Fibroblast of skin of abdomen (primary cell): ENCODE measurements at regions not wholly inside any gene's neighbourhood (a gene's known extent, or its start where the extent isn't known, plus 50 kb on each side); places are given as distances from the start of the nearest gene placed in this dataset.

Source experiments
- DNase-seq: peaks from one replicate; pipeline ENCODE4 v3.0.0-alpha.2; 2013

- DNase-seq: no peak
These were observed 129.0 kb downstream of the SYF2 start for GRCh38 chr1:25103164-25103795.

DNA sequence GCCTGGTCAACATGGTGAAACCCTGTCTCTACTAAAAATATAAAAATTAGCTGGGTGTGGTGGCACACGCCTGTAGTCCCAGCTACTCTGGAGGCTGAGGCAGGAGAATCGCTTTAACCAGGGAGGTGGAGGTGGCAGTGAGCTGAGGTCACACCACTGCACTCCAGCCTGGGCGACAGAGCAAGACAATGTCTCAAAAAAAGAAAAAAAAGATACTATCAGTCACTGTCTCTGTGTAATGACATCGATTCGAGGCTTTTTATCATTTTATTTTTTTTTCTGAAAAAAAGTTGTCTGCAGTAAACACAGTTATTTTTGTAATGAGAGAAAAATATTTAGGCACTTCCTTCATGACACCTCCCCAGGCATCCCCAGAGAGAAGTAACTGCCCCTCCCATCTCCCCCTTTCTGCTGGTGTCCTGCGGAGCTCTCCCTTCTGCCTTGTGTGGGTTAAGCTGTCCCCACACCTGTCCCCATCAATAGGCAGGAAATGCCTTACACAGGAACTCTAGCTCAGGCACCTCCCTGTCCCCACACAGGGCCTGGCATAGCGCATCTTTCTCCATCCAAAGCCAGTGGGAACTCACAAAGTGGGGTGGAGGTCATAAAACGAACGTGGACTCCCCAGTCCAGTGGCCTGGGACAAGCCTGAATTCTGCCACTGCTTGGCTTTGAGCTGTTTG lies 132.0 kb downstream of the SYF2 start:
- DNase-seq: no peak

GRCh38 chr1:25099343-25099951 lies 132.9 kb downstream of the SYF2 start:
- DNase-seq: no peak

DNA sequence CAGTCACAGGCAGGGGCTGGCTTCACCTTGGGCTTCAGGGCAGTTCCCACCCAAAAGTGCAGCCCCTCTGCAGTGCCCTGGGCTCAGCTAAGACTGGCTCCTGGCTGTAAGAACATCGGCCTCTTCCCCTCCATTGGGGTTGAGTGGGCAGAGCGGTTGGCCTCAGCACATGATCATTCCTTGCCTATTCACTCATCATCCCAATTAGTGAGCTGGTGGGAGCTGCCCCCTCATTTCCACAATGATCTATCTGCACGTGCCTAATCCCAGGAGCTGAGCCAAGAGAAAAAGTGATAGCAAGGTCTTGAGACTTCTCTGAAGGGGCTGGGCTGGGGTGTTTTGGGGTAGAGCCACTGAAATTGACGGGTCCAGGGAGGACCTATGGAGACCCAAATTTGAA lies 133.6 kb downstream of the SYF2 start:
- DNase-seq: no peak

DNA sequence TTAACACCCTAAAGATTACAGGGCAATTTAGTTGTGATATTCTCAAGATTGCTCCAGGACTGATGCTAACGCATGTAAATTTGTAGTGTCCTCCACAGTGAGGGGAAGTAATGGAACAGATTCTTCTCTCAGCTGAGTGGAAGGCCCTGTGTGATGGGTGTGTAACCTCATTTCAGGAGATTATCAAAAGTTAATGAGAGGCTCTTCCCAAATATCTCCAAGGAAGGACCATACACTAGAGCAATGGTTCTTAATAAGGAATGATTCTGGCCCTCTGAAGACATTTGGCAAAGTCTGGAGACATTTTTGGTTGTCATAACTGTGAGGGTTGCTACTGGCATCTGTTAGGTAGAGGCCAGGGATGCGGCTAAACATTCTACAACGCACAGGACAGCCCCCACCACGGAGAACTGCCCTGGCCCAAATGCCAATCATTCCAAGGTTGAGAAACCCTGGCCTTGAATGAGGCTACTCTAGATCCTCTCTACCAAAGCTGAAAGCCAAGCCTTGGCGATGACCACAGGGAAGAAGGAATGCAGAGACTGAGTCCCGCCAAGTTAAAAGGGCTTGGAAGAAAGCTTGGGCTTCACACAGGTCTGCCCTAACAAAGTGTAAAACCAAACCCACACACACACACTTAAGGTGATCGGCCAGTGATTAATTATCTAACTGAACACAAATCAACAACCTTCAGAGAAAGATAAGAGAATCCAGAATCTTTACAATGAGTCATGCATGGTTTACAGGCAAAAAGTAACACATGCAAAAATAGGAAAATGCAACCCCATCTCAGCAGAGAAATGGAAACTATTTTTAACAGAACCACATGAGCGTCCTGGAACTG lies 135.8 kb downstream of the SYF2 start:
- peak; percentile 15 for DNase-seq

DNA sequence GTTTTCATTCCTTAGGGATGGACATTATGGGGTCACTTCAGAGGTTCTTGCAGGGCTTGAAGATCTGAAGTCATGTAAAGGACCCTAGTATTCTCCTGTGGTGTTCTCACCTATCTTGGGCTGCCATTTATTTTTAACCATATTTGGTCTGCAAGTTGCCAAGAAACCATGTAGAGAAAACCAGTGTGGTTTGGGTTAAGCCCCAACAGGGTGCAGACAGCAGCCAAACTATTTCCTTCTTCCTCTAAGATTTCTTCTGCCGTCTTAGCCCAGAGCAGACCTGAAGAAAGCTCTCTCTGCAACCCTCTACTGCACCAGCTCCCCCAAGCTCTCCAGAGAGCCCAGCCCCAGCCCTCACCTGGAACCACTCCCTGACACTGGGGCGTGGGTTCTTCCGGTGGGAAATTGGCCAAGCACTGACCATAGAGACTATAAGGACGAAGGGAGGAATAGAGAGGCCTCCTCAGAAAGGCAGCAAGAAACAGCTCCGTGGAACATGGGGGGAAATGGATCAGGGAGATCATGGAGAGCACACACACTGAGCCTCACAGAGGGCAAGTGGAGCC lies 136.6 kb downstream of the SYF2 start:
- DNase-seq: no peak

DNA sequence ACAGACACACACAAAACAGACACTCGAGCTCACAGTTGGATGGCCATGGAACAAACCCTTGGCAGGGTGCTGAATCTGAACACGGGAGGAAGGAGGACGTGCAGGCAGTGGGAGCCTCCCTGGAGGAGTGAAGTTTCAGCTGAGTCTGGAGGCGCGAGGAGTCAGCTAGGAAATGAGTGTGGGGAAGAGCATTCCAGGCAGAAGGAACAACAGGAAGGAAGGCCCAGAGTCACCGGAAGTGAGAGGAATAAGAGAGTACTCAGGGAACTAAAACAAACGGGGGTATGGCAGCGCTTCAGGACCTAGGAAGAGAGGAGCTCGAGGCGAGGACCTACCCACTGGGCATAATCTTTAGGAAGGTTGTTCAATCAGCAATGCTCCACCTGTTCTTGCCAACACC lies 137.3 kb downstream of the SYF2 start:
- no peak for DNase-seq

DNA sequence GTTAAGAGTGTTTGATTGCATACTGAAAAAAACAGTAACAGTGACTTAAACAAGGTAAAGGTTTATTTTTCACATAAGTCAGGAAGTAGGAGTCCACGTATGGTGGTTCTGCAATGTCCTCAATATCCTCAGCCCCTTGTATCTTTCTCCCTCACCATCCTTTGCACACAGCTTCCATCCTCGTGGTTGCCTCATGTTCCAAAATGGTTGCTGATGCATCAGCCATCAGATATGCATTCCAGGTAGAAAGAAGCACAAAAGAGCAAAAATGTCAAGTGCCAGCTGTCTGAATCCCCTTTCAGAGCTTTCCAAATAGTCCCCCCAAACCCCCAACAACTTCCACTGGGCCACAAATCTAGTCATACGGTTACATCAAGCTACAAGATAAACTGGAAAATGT lies 138.1 kb downstream of the SYF2 start:
- DNase-seq: no peak

- no peak for DNase-seq
These were observed 140.6 kb downstream of the SYF2 start for GRCh38 chr1:25091658-25092057.

DNA sequence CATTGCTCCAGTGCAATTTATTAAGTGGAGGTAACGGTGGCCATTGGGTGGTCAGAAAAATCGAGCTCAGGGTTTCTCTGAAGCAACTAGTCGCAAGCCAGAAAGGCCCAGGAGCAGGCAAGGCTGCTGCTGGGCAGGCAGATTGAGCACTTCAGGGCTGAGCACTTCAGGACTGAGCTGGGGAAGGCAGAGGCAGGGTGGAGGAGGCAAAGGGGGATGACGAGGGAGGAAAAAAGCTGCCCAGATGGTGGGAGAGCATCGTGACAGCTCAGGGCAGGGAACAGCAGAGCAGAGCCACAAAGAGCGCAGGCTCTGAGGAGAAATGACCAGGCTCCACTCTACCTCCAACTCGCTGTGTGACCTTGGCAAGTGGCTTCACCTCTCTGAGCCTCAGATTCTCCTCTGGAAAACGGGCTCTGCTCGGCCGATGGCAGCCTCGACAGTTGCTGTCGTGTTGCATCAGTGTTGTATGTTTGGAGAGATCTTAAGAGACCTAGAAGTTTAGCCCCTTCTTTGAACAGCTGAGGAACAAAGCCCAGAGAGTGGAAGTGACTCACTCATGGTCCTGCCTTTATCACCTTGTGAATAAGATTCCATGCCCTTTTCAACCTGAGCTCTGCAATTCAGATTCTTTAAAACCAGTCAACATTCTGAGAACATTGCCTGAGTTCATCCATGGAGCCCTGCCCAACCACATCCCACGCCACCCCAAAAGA lies 141.4 kb downstream of the SYF2 start:
- DNase-seq: no peak

- no peak for DNase-seq
These were observed 142.5 kb downstream of the SYF2 start for GRCh38 chr1:25089772-25090171.

GRCh38 chr1:25088946-25089345 lies 143.4 kb downstream of the SYF2 start:
- DNase-seq: no peak

DNA sequence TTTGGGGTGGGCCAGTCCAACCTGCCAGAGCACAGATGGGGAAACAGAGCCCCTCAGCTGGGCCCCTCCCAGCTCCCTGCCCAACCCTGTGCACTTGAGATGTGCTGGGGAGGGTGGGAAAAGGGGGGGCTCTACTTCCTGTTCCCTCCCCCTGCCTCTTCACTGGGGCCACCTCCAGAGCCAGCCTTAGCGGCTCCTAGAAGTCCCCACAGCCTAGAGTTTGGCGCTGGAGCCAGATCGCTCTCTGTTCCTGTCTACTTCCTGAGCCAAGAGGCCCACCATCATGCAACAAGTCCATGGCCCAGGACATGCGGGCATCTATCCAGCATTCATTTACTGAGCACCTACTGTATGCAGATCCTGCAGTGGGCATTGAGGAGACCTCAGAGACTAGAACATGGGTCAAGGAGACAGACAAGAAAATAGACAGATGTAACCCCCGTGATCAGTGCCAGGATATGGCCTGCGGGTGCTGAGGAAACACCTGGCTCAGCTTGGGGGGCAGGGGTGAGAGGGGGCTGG lies 144.1 kb downstream of the SYF2 start:
- no peak for DNase-seq

- DNase-seq: no peak
These were observed 145.7 kb downstream of the SYF2 start for GRCh38 chr1:25086518-25087079.

DNA sequence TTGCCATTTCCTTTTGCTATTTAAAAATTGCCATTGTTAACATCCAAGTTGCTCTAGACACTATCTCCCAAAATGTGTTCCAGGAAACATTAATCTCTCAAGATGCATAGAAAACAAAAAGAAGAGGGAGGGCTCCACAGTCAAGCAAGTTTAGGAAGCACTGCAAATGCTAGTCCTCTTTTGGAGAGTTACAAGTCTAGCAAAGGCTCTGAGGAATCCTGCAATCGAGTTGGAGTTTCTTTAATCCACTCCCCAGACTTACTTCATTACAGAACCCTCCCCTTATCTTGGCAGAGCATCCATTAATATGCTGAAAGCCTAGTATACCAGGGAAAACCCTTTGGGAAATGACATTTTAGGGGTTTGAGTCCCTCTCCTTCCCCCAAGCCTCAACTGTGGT lies 147.9 kb downstream of the SYF2 start:
- DNase-seq: no peak

DNA sequence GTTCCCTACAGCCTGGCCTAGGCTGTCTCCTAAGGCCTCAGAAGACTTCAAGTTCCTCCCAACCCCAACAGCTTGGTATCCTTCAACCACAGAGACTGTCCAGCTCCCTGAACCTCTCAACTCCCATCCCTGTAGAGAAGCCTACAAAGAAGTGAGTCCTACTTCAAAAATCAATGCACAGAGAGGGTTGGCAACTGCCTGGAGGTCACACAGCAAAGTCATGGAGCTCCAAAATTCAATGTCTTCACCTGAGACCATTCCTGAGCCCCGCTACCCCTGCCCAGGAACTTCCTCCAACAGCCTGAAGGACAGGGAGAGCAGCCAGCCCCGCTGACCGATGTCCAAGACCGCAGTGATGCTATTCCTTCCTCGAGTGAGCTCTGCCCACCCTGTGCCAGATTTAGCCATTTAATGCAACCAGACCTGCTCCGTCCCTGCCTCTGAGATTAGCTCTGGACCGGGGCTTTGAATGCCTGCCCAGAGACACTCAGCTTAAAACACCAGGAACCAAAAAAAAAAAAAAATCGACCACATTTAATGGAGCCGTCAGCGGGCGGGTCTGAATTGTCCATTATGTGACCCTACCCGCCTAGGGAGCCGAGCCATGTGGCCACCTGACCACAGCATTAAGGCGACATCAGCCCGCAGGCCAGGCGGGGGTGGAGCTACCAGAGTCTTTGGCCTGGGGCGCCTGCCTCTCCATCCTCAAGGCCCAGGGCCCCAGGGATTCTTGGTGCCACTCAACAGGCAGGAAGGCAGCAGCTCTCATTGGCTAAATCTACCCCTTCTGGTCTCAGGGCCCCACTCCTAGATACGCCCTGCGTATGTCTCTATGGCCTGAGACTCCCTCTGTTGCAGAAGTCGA lies 148.6 kb downstream of the SYF2 start:
- no peak for DNase-seq

- DNase-seq: no peak
These were observed 149.3 kb downstream of the SYF2 start for GRCh38 chr1:25082995-25083394.

DNA sequence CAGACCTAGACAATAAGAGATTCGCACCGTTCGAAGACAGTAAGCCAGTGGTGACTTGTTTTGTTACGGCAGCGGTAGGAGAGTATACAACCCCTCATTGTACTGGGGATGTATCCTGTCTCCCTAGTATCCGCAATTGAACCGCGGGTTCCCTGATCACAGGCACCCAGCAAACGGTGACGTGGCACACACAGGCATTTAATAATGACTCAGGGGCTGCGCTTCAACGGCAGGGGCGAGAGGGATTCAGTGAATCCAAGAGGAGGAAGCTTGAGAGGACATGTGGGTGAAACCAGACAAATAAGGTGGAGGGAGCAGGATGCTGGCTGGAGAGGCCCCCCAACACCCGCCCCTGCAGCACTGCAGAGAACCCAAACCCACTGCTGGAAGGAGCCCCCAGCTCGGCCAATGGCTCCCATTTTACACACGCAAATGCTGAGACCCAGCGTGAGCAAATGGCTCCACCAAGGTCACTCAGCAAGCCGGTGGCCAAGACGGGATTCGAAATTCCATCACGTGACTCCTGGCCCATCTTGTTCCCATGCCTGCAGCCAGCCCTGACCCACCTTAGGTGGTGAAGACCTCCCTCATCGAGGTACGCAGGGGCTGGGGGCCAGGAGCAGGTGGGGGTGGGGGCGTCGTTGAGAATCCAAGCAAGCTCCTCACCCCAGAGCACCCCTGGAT lies 149.9 kb downstream of the SYF2 start:
- DNase-seq: no peak

- DNase-seq: no peak
These were observed 150.8 kb downstream of the SYF2 start for GRCh38 chr1:25081496-25081895.
